ENCODE measurements at regions not wholly inside any gene's neighbourhood (a gene's known extent, or its start where the extent isn't known, plus 50 kb on each side); places are given as distances from the start of the nearest gene placed in this dataset.

DNA sequence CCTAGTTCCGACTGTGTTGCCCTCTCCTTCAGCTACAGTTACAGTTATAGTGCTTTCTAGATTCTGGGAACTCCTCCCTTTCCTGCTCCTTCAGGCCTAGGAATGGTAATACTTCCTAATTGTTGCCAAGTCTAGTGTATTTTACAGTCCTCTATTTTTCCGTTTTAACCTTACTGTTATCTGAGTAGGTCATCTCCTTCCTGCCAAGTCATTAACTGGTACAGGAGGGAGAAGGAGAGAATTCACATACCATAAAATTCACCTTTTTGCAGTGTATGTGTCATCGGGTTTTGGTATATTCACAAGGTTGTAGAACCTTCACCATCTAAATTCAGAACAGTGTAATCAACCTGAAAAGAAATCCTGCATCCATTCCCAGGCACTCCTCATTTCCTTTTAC, 335.4 kb upstream of the MEF2C start:
- TF ChIP-seq ISL1 (CRISPR knock-in tag; IDR thresholded peaks at IDR 0.05), result no peak
- TF ChIP-seq, protein P1, sequence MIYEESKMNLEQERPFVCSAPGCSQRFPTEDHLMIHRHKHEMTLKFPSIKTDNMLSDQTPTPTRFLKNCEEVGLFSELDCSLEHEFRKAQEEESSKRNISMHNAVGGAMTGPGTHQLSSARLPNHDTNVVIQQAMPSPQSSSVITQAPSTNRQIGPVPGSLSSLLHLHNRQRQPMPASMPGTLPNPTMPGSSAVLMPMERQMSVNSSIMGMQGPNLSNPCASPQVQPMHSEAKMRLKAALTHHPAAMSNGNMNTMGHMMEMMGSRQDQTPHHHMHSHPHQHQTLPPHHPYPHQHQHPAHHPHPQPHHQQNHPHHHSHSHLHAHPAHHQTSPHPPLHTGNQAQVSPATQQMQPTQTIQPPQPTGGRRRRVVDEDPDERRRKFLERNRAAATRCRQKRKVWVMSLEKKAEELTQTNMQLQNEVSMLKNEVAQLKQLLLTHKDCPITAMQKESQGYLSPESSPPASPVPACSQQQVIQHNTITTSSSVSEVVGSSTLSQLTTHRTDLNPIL (CRISPR knock-in tag; IDR thresholded peaks at IDR 0.05; ENCODE audit: low read depth), result no peak
- ATAC-seq, result no peak

DNA sequence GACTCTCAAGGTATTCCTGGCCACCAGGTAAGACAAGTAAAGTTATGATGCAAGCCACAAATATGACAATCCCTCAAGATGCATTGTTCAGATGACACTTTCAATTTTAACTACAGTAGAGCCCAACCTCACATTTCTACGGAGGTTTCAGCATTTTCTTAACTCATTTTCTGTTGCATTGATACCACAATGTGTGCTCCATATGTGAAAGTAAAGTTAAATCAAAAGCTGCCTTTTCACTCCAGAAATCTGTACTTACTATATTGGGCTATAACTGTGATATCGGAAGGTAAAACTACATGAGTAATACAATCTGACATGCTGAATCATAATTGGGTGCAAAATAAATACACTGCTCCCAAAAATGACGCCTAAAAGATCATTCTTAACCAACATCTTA, 333.6 kb upstream of the MEF2C start:
- no peak for TF ChIP-seq ARNTL (CRISPR knock-in tag; IDR thresholded peaks at IDR 0.05; ENCODE audit: borderline replicate concordance, low read depth)
- no peak for TF ChIP-seq ESRRG (CRISPR knock-in tag; IDR thresholded peaks at IDR 0.05)
- TF ChIP-seq, protein P2, sequence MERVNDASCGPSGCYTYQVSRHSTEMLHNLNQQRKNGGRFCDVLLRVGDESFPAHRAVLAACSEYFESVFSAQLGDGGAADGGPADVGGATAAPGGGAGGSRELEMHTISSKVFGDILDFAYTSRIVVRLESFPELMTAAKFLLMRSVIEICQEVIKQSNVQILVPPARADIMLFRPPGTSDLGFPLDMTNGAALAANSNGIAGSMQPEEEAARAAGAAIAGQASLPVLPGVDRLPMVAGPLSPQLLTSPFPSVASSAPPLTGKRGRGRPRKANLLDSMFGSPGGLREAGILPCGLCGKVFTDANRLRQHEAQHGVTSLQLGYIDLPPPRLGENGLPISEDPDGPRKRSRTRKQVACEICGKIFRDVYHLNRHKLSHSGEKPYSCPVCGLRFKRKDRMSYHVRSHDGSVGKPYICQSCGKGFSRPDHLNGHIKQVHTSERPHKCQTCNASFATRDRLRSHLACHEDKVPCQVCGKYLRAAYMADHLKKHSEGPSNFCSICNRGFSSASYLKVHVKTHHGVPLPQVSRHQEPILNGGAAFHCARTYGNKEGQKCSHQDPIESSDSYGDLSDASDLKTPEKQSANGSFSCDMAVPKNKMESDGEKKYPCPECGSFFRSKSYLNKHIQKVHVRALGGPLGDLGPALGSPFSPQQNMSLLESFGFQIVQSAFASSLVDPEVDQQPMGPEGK (CRISPR knock-in tag; IDR thresholded peaks at IDR 0.05; ENCODE audit: borderline replicate concordance), result no peak
- no peak for TF ChIP-seq SNAI2 (CRISPR knock-in tag; IDR thresholded peaks at IDR 0.05)
- no peak for TF ChIP-seq TCF4 (CRISPR knock-in tag; IDR thresholded peaks at IDR 0.05; ENCODE audit: borderline replicate concordance)
- no peak for TF ChIP-seq RARB (CRISPR knock-in tag; IDR thresholded peaks at IDR 0.05)
- TF ChIP-seq PPARA (CRISPR knock-in tag; IDR thresholded peaks at IDR 0.05; ENCODE audit: borderline replicate concordance), result no peak
- no peak for TF ChIP-seq GLIS3 (CRISPR knock-in tag; IDR thresholded peaks at IDR 0.05)
- TF ChIP-seq ZNF8 (CRISPR knock-in tag; IDR thresholded peaks at IDR 0.05), result no peak
- TF ChIP-seq CSDC2 (CRISPR knock-in tag; IDR thresholded peaks at IDR 0.05), result no peak
- no peak for ATAC-seq

DNA sequence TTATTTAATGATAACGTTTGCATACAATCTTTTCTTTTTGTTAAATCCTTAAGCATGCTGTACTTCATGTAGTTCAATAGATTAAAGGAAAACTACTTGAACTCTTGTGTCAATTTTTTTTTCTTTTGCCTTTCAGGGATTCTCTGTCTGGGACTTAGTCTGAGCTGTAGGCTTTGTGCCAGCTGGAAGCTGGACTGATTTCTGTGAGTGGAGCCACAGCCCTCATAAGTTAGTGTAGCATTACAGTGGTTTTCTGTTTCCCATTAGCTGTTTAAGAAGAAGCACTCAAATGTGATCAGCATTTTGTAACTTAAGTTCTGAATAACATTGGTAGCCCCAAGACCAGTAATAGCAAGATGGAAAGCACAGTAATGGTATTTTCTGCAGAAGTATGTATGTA, 330.6 kb upstream of the MEF2C start:
- ATAC-seq, result peak; percentile 92
- TF ChIP-seq, protein P3, sequence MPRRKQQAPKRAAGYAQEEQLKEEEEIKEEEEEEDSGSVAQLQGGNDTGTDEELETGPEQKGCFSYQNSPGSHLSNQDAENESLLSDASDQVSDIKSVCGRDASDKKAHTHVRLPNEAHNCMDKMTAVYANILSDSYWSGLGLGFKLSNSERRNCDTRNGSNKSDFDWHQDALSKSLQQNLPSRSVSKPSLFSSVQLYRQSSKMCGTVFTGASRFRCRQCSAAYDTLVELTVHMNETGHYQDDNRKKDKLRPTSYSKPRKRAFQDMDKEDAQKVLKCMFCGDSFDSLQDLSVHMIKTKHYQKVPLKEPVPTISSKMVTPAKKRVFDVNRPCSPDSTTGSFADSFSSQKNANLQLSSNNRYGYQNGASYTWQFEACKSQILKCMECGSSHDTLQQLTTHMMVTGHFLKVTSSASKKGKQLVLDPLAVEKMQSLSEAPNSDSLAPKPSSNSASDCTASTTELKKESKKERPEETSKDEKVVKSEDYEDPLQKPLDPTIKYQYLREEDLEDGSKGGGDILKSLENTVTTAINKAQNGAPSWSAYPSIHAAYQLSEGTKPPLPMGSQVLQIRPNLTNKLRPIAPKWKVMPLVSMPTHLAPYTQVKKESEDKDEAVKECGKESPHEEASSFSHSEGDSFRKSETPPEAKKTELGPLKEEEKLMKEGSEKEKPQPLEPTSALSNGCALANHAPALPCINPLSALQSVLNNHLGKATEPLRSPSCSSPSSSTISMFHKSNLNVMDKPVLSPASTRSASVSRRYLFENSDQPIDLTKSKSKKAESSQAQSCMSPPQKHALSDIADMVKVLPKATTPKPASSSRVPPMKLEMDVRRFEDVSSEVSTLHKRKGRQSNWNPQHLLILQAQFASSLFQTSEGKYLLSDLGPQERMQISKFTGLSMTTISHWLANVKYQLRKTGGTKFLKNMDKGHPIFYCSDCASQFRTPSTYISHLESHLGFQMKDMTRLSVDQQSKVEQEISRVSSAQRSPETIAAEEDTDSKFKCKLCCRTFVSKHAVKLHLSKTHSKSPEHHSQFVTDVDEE (CRISPR knock-in tag; IDR thresholded peaks at IDR 0.05), result no peak
- TF ChIP-seq ZFP30 (CRISPR knock-in tag; IDR thresholded peaks at IDR 0.05), result no peak
- TF ChIP-seq BACH2 (CRISPR knock-in tag; IDR thresholded peaks at IDR 0.05; ENCODE audit: borderline replicate concordance), result no peak
- TF ChIP-seq TOX (CRISPR knock-in tag; IDR thresholded peaks at IDR 0.05; ENCODE audit: borderline replicate concordance), result no peak

DNA sequence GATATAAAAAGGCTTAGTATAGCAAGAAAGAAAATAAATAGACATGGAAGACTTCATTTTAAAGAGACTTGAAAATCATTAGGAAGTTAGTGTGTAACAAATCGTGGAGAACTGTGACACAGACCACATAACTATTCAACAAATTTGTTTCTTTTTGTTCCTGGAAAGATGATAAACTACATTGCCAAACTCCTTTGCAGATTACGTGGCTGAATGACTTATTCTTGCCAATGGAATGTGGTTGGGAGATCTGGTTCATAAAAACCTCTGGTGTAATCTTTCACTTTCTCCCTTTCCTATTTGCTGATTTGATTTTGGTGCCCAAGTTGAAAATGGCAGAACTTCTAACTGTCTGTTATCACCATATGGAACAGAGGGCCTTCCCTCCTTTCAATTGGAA, 328.9 kb upstream of the MEF2C start:
- ATAC-seq, result peak; percentile 78
- no peak for TF ChIP-seq ZFP3 (CRISPR knock-in tag; IDR thresholded peaks at IDR 0.05)
- TF ChIP-seq ZC3H10 (CRISPR knock-in tag; IDR thresholded peaks at IDR 0.05), result peak; percentile 62; the same call in 1 of the 2 replicates

DNA sequence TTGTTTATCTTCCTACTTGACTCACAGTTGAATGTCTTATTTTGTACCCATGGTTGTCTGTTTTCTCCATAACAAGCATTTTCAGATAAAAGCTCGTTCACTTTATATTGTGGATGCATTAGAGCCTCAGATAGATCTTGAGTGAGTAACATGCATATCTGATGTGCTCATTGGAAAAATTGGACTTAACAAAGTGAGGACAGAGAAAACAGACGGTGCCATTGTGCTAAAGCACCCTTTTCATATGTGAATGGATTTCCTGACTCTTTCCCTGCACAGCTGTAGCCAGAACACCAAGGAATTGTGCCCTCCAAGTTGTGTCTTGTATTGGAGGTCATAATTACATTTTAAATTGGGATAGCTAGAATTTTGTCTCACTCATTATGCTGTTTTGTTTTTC, 325.8 kb upstream of the MEF2C start:
- no peak for ATAC-seq

More for the DNA sequence above, 325.8 kb upstream of the MEF2C start:
- TF ChIP-seq, protein P3 (CRISPR knock-in tag; IDR thresholded peaks at IDR 0.05), result no peak
- TF ChIP-seq, protein P4, sequence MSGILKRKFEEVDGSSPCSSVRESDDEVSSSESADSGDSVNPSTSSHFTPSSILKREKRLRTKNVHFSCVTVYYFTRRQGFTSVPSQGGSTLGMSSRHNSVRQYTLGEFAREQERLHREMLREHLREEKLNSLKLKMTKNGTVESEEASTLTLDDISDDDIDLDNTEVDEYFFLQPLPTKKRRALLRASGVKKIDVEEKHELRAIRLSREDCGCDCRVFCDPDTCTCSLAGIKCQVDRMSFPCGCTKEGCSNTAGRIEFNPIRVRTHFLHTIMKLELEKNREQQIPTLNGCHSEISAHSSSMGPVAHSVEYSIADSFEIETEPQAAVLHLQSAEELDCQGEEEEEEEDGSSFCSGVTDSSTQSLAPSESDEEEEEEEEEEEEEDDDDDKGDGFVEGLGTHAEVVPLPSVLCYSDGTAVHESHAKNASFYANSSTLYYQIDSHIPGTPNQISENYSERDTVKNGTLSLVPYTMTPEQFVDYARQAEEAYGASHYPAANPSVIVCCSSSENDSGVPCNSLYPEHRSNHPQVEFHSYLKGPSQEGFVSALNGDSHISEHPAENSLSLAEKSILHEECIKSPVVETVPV (CRISPR knock-in tag; IDR thresholded peaks at IDR 0.05), result no peak
- no peak for TF ChIP-seq ZNF565 (CRISPR knock-in tag; conservative IDR thresholded peaks at IDR 0.05; ENCODE audit: low read depth)
- no peak for TF ChIP-seq SNAI2 (CRISPR knock-in tag; IDR thresholded peaks at IDR 0.05)
- TF ChIP-seq, protein P5, sequence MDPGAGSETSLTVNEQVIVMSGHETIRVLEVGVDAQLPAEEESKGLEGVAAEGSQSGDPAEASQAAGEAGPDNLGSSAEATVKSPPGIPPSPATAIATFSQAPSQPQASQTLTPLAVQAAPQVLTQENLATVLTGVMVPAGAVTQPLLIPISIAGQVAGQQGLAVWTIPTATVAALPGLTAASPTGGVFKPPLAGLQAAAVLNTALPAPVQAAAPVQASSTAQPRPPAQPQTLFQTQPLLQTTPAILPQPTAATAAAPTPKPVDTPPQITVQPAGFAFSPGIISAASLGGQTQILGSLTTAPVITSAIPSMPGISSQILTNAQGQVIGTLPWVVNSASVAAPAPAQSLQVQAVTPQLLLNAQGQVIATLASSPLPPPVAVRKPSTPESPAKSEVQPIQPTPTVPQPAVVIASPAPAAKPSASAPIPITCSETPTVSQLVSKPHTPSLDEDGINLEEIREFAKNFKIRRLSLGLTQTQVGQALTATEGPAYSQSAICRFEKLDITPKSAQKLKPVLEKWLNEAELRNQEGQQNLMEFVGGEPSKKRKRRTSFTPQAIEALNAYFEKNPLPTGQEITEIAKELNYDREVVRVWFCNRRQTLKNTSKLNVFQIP (CRISPR knock-in tag; IDR thresholded peaks at IDR 0.05; ENCODE audit: borderline replicate concordance, low read depth), result no peak
- TF ChIP-seq ESRRG (CRISPR knock-in tag; IDR thresholded peaks at IDR 0.05), result no peak
